ENCODE measurements at regions not wholly inside any gene's neighbourhood (a gene's known extent, or its start where the extent isn't known, plus 50 kb on each side); places are given as distances from the start of the nearest gene placed in this dataset.

- TF ChIP-seq CTCF (IDR thresholded peaks at IDR 0.05; ENCODE audit: low read depth, low read length, poor library complexity, severe bottlenecking) (no peak), EZH2phosphoT487 (IDR thresholded peaks at IDR 0.05; ENCODE audit: borderline replicate concordance, low read length) (no peak)
Measured at GRCh38 chr5:92912283-92912682, 668.7 kb downstream of the NR2F1-AS1 start.

Data from DOHH2 (cell line).